CD14-positive monocyte (primary cell): ENCODE measurements at regions not wholly inside any gene's neighbourhood (a gene's known extent, or its start where the extent isn't known, plus 50 kb on each side); places are given as distances from the start of the nearest gene placed in this dataset.

ENCODE experiments used
- DNase-seq, 3 donors: peaks; one replicate each; pipeline ENCODE4 v3.0.0-alpha.2; 2011 to 2022
- H2AFZ ChIP-seq: 2 replicates; pipeline ENCODE4 v1.6.0; 2012; ENCODE audit warnings: mild to moderate bottlenecking, low read depth, low read length, inconsistent platforms; ENCODE audit not compliant: insufficient read depth, poor library complexity, severe bottlenecking
- H3K27ac ChIP-seq, 2 donors: 1 replicate in 1 of 2; 2 replicates in 1 of 2; pipeline ENCODE4 v1.5.1; 2012 to 2013; ENCODE audit warnings: low read length in 2 of 2, control low read depth in 1 of 2, inconsistent platforms in 1 of 2, low read depth in 1 of 2, mild to moderate bottlenecking in 1 of 2
- H3K27me3 ChIP-seq, 2 donors: one replicate each; pipeline versions ENCODE4 v1.6.0 to v1.6.1; 2011 to 2013; ENCODE audit warnings: low read length in 2 of 2; ENCODE audit not compliant: control insufficient read depth in 2 of 2, insufficient read depth in 2 of 2
- H3K36me3 ChIP-seq, 2 donors: replicated peaks in 1 of 2; 1 replicate in 1 of 2; 2 replicates in 1 of 2; pipeline versions ENCODE4 v1.5.1 to v1.6.1; 2012 to 2013; ENCODE audit warnings: low read length in 2 of 2, control low read depth in 1 of 2, inconsistent platforms in 1 of 2, mild to moderate bottlenecking in 1 of 2; ENCODE audit not compliant: insufficient read depth in 2 of 2, control insufficient read depth in 1 of 2
- H3K4me1 ChIP-seq, 2 donors: 1 replicate in 1 of 2; 2 replicates in 1 of 2; pipeline versions ENCODE4 v1.5.1 to v1.6.1; 2012 to 2013; ENCODE audit warnings: low read length in 2 of 2, control low read depth in 1 of 2, inconsistent platforms in 1 of 2, mild to moderate bottlenecking in 1 of 2, moderate library complexity in 1 of 2; ENCODE audit not compliant: insufficient read depth in 2 of 2, control insufficient read depth in 1 of 2
- H3K4me2 ChIP-seq: replicated peaks from 2 replicates; pipeline ENCODE3; 2012; ENCODE audit warnings: low read length, moderate library complexity, mild to moderate bottlenecking; ENCODE audit not compliant: poor library complexity, severe bottlenecking; ENCODE audit errors: extremely low read depth
- H3K4me3 ChIP-seq, 3 experiments: fragments of 200-600 bp in 1 of 3; sonication (generic) in 1 of 3; replicated peaks in 1 of 3; 1 replicate in 2 of 3; 2 replicates in 1 of 3; pipeline ENCODE4 v1.5.1; 2011 to 2013; ENCODE audit warnings: low read length in 3 of 3, mild to moderate bottlenecking in 3 of 3, control low read depth in 2 of 3, low read depth in 2 of 3, inconsistent platforms in 1 of 3, moderate library complexity in 1 of 3
- H3K79me2 ChIP-seq: 2 replicates; pipeline ENCODE4 v1.6.0; 2012; ENCODE audit warnings: mild to moderate bottlenecking, control low read depth, inconsistent platforms, low read length, moderate library complexity; ENCODE audit not compliant: insufficient read depth
- H3K9ac ChIP-seq: 2 replicates; pipeline ENCODE4 v1.6.0; 2017; ENCODE audit warnings: low read length, mild to moderate bottlenecking; ENCODE audit not compliant: insufficient read depth, poor library complexity, severe bottlenecking
- H3K9me3 ChIP-seq, 2 donors: replicated peaks in 1 of 2; 1 replicate in 1 of 2; 2 replicates in 1 of 2; pipeline versions ENCODE4 v1.5.1 to v1.6.1; 2012 to 2013; ENCODE audit warnings: low read length in 2 of 2, control low read depth in 1 of 2; ENCODE audit not compliant: control insufficient read depth in 1 of 2, insufficient read depth in 1 of 2
- H4K20me1 ChIP-seq: 2 replicates; pipeline ENCODE4 v1.6.0; 2012; ENCODE audit warnings: mild to moderate bottlenecking, low read length, control low read depth, moderate library complexity; ENCODE audit not compliant: insufficient read depth
- H3K27ac Mint-ChIP-seq, 7 donors: one replicate each; pipeline ENCODE4 v1.8.0; 2020; ENCODE audit warnings: mild to moderate bottlenecking in 7 of 7, mixed read lengths in 7 of 7, moderate library complexity in 6 of 7, inconsistent platforms in 2 of 7
- H3K27me3 Mint-ChIP-seq, 3 donors: one replicate each; pipeline ENCODE4 v1.8.0; 2021 to 2022; ENCODE audit warnings: low read depth in 3 of 3, mild to moderate bottlenecking in 3 of 3, mixed read lengths in 3 of 3, moderate library complexity in 3 of 3, inconsistent platforms in 1 of 3
- H3K36me3 Mint-ChIP-seq, 2 donors: one replicate each; pipeline ENCODE4 v1.8.0; 2020; ENCODE audit warnings: mixed read lengths in 2 of 2, inconsistent platforms in 1 of 2, mild to moderate bottlenecking in 1 of 2
- H3K4me1 Mint-ChIP-seq: one replicate; pipeline ENCODE4 v1.8.0; 2020; ENCODE audit warnings: mild to moderate bottlenecking, mixed read lengths
- H3K4me3 Mint-ChIP-seq, 2 donors: one replicate each; pipeline ENCODE4 v1.8.0; 2020; ENCODE audit warnings: mild to moderate bottlenecking in 2 of 2, mixed read lengths in 2 of 2, moderate library complexity in 1 of 2
- H3K9me3 Mint-ChIP-seq, 7 donors: one replicate each; pipeline ENCODE4 v1.8.0; 2020 to 2022; ENCODE audit warnings: mixed read lengths in 7 of 7, mild to moderate bottlenecking in 6 of 7, moderate library complexity in 6 of 7, inconsistent platforms in 2 of 7
- CTCF ChIP-seq: fragments of 200-600 bp; IDR thresholded peaks from one replicate; pipeline ENCODE4 v1.8.0; 2022; ENCODE audit warnings: antibody characterized with exemption, mild to moderate bottlenecking
- WGBS: methylation state at CpG from one replicate; pipeline ENCODE4 v1.1.5; 2013; ENCODE audit warnings: missing lambda C conversion rate; ENCODE audit not compliant: insufficient coverage; 5-methylcytosine and 5-hydroxymethylcytosine counted together
- intact Hi-C, 2 donors: fragments of 100-400 bp; cut with micrococcal nuclease; formaldehyde crosslinking; loops; one replicate each; pipeline versions ENCODE4 v1.15.0 to v1.15.1; 2023

- H3K9me3 ChIP-seq = no peaks in the 10 kb centered on the region
- WGBS = no CpG with 5 or more reads among the region's 1 CpG
- H3K4me1 ChIP-seq = no peaks in the 10 kb centered on the region
- Mint-ChIP-seq H3K9me3 (peaks cover 0 to 6% (median 0%) of the 10 kb centered on the region in 7 donors), H3K4me3 (no peak overlapping the region), H3K4me1 (no peaks in the 10 kb centered on the region), H3K27ac (no peak overlapping the region), H3K27me3 (no peaks in the 10 kb centered on the region), H3K36me3 (no peaks in the 10 kb centered on the region)
- DNase-seq = no peak
- no peak overlapping the region for H3K4me2 ChIP-seq
- H3K79me2 ChIP-seq = no peaks in the 10 kb centered on the region
- no peak overlapping the region for H3K4me3 ChIP-seq
- H3K36me3 ChIP-seq = no peaks in the 10 kb centered on the region
- no peak overlapping the region for H2AFZ ChIP-seq
- H3K27me3 ChIP-seq = no peaks in the 10 kb centered on the region
- intact Hi-C loops = no loop called here
- TF ChIP-seq CTCF = no peak
- no peaks in the 10 kb centered on the region for H4K20me1 ChIP-seq
- H3K27ac ChIP-seq = no peak overlapping the region
- no peak overlapping the region for H3K9ac ChIP-seq
Observed at GRCh38 chr11:23923357-23923756, 573.5 kb upstream of the LUZP2 start.

GRCh38 chr11:23924226-23924625 lies 572.6 kb upstream of the LUZP2 start:
- Mint-ChIP-seq H3K27ac (no peak overlapping the region), H3K9me3 (peaks cover 0 to 6% (median 0%) of the 10 kb centered on the region in 7 donors), H3K4me3 (no peak overlapping the region), H3K4me1 (no peaks in the 10 kb centered on the region), H3K36me3 (no peaks in the 10 kb centered on the region), H3K27me3 (no peaks in the 10 kb centered on the region)
- H2AFZ ChIP-seq = no peak overlapping the region
- intact Hi-C loops = no loop called here
- no peaks in the 10 kb centered on the region for H3K4me1 ChIP-seq
- DNase-seq = no peak
- TF ChIP-seq CTCF = no peak
- H3K9me3 ChIP-seq = no peaks in the 10 kb centered on the region
- no peak overlapping the region for H3K27ac ChIP-seq
- no peaks in the 10 kb centered on the region for H3K79me2 ChIP-seq
- WGBS = no CpG with 5 or more reads among the region's 1 CpG
- H3K27me3 ChIP-seq = no peaks in the 10 kb centered on the region
- H3K9ac ChIP-seq = no peak overlapping the region
- no peaks in the 10 kb centered on the region for H3K36me3 ChIP-seq
- no peak overlapping the region for H3K4me2 ChIP-seq
- H3K4me3 ChIP-seq = no peak overlapping the region
- H4K20me1 ChIP-seq = no peaks in the 10 kb centered on the region
